ENCODE measurements at regions not wholly inside any gene's neighbourhood (a gene's known extent, or its start where the extent isn't known, plus 50 kb on each side); places are given as distances from the start of the nearest gene placed in this dataset.
A peak's percentile ranks its signal among the peaks of the same experiment; 100 is the strongest.

- 87 to 95% (median 90%) methylated on average over 4 of the region's 4 CpGs for WGBS, 4 donors
- intact Hi-C loops (cut with DNase I), result no loop called here
- Histone ChIP-seq H3K27me3 (no peaks in the 10 kb centered on the region), H3K36me3 (no peaks in the 10 kb centered on the region), H3K9me3 (peaks cover 0 to 5% (median 0%) of the 10 kb centered on the region in 12 donors), H3K4me3 (no peak overlapping the region), H3K4me1 (peaks cover 0 to 10% (median 0%) of the 10 kb centered on the region in 12 donors), H3K27ac (no peak overlapping the region)
- DNase-seq (no peak), ATAC-seq (no peak)
- TF ChIP-seq POLR2A (IDR thresholded peaks at IDR 0.05) (no peak), CTCF (IDR thresholded peaks at IDR 0.05) (no peak)
Observed at GRCh38 chr5:58048185-58048925, 411.5 kb downstream of the PLK2 start.

GRCh38 chr5:58046371-58046770 is 413.5 kb downstream of the PLK2 start:
- DNase-seq, result no peak
- H3K27ac ChIP-seq, result no peak overlapping the region
- ATAC-seq, result peak in 3 of 4 donors; percentile 49 to 64 (median 56)
- H3K4me1 ChIP-seq, result peaks cover 0 to 16% (median 0%) of the 10 kb centered on the region in 12 donors
- H3K4me3 ChIP-seq, result no peak overlapping the region
- TF ChIP-seq CTCF (IDR thresholded peaks at IDR 0.05), result no peak
- no peak for TF ChIP-seq POLR2A (IDR thresholded peaks at IDR 0.05)
- intact Hi-C loops (cut with DNase I), result no loop called here
- 56 to 80% (median 61%) methylated on average over 1 of the region's 1 CpG for WGBS, 4 donors
- no peaks in the 10 kb centered on the region for H3K36me3 ChIP-seq
- H3K9me3 ChIP-seq, result no peaks in the 10 kb centered on the region
- no peaks in the 10 kb centered on the region for H3K27me3 ChIP-seq

GRCh38 chr5:58044166-58044565 is 415.7 kb downstream of the PLK2 start:
- TF ChIP-seq CTCF (IDR thresholded peaks at IDR 0.05) (no peak), POLR2A (IDR thresholded peaks at IDR 0.05) (no peak)
- ATAC-seq (no peak), DNase-seq (no peak)

GRCh38 chr5:58043032-58043945 is 416.6 kb downstream of the PLK2 start:
- no peaks in the 10 kb centered on the region for H3K36me3 ChIP-seq
- H3K4me1 ChIP-seq, result peaks cover 0 to 16% (median 0%) of the 10 kb centered on the region in 12 donors
- DNase-seq, result no peak
- no peaks in the 10 kb centered on the region for H3K9me3 ChIP-seq
- peak overlapping the region in 7 of 12 donors; percentile 9 to 35 (median 19) for H3K27ac ChIP-seq
- intact Hi-C loops (cut with DNase I), result no loop called here
- no peaks in the 10 kb centered on the region for H3K27me3 ChIP-seq
- WGBS, 4 donors, result 63 to 74% (median 70%) methylated on average over 2 of the region's 2 CpGs
- H3K4me3 ChIP-seq, result no peak overlapping the region
- no peak for ATAC-seq
- TF ChIP-seq POLR2A (IDR thresholded peaks at IDR 0.05) (no peak), CTCF (IDR thresholded peaks at IDR 0.05) (no peak)

More at GRCh38 chr5:58044166-58044565, 415.7 kb downstream of the PLK2 start:
- H3K9me3 ChIP-seq, result no peaks in the 10 kb centered on the region
- peaks cover 0 to 16% (median 0%) of the 10 kb centered on the region in 12 donors for H3K4me1 ChIP-seq
- peak overlapping the region in 3 of 12 donors; percentile 2 to 35 (median 19) for H3K27ac ChIP-seq
- no peak overlapping the region for H3K4me3 ChIP-seq
- no peaks in the 10 kb centered on the region for H3K27me3 ChIP-seq
- intact Hi-C loops (cut with DNase I), result no loop called here
- no peaks in the 10 kb centered on the region for H3K36me3 ChIP-seq
- 88 to 97% (median 92%) methylated on average over 6 of the region's 6 CpGs for whole genome bisulfite sequencing, 4 donors
